DMS153 treated with DMSO at 0.1 percent for 48 hours (cell line): ENCODE measurements at regions not wholly inside any gene's neighbourhood (a gene's known extent, or its start where the extent isn't known, plus 50 kb on each side); places are given as distances from the start of the nearest gene placed in this dataset.
"Not testable (repeated sequence)": the region's sequence is repeated elsewhere in the genome, so short reads cannot be mapped to it uniquely, and the experiment has no call there.

Experiments
- DNase-seq: peaks from one replicate; lab custom pipeline; 2025; ENCODE audit not compliant: unreplicated experiment; lab: John Stamatoyannopoulos, UW

DNA sequence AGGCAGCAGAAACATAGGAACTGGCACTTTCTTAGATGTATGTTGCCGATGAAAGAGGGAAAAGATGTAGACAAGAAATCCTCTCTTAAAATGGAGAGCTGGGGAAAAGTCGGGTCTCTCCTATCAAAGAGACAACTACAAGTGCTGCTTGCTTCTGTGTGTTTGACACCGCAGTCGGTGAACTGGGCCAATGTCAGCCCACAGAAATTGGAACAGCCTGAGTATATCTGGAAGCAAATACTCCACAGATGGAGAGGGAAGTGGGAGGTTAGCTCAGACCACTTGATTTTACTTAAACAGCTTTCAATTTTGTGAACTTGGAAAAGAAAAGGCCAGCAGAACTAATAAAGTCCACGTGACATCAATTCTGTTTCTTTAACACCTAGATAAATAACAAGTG is 230.9 kb upstream of the FAT1 start:
- no peak for DNase-seq

DNA sequence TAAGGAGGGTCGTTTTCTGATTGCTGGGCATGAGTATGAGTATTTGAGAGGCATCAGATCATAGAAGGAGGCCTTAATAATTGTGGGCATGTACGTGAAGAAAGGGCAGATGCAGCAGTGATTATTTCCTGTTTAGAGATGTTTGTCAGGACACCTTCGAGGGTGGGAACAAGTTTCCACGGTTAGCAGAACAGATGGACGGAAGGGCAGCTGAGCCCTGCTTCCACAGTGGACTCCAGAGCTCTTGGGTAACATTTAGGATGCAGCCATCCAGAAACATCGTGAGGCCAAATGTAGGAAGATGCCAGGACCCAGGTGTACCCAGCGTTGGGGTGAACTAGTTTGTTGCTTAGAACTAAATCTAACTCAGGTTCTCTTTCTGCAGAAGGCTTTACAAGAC is 231.3 kb upstream of the FAT1 start:
- no peak for DNase-seq

DNA sequence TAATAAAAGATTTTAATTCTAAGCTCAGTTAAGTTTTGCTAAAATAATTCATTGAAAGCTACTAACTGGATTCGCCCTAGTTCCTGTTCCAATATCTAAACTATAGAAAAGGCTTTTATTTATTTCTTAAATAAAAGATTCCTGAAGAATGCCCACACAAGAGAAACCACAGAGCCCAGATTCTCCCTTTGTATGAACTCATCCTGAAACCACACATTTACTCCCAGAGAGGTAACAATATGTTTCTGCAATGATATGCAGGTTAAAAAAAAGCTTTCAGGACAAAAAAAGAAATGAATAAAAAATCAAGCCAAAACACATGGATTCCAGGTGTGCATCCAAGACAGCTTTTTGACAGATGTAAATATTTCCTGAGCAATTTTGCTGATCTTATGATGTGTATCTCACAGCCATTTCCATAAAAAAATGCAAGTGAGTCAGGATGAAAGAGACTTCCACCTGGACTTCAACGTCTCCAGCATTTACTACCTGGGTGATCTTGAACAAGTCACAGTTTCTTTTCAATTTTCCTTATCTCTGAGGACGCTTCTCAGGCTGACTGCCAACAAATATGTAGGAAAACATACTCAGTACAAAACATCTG is 234.4 kb upstream of the FAT1 start:
- DNase-seq, result no peak

DNA sequence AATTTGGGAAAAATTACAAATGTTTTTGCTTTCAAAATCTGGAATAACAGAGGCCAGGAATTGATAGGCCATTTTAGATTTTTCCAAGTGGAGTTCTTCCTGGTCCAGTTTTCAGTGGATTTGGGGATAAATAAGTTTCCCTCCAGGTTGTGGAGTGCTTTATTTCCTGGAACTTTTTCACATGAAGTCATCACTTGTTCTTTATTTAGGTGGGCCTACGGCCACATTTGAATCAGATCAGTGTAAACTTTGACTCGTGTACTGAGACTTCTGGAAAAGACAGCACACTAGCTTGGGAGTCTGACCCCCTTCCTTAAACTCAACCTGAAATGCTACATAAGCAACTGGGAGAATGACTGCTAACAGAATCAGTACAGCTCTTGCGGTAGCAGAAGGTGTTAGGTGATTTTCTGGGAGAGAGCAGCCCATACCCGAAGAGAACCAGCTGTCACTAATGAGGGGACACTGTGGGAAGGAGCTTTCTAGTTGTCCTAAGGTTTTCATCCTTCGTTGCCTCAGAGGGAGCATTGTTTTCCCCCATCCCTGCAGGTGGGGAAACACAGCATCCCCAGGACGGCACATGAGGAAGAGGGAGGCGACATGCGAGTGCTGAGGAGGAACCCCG is 235.2 kb upstream of the FAT1 start:
- no peak for DNase-seq

DNA sequence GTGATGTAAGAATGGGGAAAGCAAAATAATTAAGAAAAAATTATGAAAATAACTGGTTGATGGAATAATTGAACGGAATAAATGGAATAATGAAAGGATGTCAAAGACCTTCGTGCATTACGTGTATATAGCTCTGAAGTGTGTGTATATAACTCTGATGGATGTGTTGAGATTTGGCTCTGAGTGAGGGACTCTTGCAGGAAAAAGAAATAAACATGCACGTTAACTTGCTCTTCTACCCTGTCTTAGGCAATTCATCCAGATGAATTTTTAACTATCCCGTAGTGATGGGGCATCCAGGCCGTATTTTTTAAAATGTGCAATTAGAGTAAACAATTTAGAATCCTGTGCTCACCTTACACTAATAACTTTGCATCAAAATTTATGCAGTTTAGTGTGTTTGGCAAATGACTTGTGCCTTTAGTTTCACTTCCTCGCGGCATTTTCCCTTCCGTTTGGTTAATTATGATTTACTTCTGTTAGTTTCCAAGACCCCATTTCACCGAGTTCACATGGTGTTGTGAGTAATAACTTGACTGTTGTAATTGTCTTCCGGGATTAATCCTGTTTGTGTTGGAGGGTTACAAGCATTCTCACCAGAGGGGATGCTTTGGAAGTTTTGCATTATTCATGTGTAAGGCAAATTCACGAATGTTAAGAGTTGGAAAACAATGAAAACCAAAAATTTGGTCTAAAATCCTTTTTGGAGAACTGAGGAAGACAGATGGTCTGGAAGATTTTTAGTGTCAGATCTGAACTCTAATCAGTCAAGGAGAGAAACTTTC is 256.5 kb upstream of the FAT1 start:
- no peak for DNase-seq

DNA sequence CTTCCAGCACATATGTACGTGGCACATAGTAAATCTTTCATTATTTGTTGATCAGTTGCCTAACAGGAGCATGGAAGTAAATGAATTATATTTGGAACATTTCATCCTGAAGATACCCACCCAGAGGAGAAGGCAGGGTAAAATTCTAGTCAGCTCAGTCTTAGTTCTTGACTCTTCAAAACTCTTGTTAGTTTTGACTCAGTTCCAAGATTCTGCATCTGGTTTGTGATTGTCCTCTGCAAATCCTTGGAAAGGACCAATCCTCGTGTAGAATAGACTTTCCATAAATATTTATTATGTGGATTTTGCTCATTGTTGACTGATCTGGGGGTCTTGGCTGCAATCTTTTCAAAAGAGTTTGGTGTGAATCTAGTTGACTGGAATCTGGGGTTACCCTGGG is 257.5 kb upstream of the FAT1 start:
- no peak for DNase-seq

DNA sequence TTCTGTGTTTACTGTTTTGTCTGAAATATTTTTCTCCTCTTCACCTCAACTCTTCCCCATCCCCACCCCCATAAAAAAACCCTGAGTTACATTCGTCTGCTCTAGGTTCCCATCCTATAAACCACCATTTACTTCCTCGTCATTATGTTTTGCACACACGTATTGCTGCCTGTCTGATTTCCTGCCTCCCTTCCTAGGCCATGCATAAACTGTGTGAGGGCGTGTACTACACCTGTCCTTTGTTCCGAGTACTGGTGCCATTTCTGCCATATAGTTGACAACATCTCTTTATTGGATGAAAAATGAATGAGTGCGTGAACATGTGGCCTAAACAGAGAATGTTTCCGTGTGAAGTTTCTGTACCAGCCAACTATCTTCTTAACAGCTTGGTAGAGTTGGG is 258.5 kb upstream of the FAT1 start:
- DNase-seq, result no peak

DNA sequence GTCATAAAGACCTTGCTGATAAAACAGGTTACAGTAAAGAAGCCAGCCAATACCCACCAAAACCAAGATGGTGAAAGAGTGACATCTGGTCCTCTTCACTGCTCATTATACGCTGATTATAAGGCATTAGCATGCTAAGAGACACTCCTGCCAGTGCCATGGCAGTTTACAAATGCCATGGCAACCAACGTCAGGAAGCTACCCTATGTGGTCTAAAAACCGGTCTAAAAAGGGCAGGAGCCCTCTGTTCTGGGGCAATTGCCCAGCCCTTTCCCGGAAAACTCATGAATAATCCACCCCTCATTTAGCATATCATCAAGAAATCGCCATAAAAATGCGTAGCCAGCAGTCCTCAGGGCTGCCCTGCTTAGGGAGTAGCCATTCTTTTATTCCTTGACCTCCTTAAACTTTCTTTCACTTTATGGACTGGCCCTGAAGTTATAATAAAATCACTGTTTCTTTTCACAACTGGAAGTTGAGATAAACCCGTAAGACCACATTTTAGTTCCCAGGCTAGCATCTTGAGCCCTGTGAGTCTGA is 260.5 kb upstream of the FAT1 start:
- no peak for DNase-seq

DNA sequence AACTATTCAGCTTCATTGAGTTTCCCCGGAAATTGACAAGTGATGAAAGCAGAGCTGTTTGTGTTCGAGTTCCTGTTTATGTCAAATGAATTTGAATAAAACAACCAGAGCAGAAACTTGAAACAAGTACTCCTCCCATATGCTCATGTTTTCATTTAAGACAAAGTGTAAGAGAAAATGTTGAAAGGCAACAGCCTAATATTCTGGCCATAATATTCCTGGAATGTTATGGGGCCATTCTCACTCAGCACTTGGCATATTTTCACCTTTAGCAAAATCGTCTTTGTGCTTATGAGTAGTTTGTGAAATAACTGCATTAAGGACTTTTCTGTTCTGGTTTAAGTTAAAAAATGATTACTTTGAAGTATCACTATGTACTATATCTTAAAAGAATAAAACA is 276.0 kb upstream of the FAT1 start:
- no peak for DNase-seq

DNA sequence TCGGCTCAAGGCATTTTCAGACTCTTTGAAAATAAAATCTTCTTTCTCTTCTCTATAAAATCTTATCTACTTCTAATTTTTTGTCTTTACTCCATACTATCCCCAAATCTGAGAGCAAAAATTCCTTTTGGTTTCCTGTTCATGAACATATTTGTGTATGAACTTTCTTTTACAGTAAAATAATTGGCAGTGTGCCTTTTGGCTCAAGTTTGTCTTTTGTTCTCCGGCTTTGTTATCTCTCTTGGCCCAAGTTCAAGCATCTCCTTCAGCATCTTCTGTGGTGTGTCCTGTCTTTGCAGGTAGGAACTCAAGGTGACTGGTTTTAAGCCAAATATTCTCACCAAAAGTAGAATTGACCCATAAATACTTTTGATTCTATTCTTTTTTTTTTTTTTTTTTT is 276.6 kb upstream of the FAT1 start:
- no peak for DNase-seq

DNA sequence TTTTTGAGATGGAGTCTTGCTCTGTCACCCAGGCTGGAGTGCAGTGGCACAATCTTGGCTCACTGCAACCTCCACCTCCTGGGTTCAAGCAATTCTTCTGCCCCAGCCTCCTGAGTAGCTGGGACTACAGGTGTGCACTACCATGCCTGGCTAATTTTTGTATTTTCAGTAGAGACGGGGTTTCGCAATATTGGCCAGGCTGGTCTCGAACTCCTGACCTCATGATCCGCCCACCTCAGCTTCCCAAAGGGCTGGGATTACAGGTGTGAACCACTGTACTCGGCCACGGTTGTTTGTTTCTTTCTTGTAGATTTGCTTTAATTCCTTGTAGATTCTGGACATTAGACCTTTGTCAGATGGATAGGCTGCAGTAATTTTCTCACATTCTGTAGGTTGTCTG is 278.5 kb upstream of the FAT1 start:
- DNase-seq, result not testable (repeated sequence)

DNA sequence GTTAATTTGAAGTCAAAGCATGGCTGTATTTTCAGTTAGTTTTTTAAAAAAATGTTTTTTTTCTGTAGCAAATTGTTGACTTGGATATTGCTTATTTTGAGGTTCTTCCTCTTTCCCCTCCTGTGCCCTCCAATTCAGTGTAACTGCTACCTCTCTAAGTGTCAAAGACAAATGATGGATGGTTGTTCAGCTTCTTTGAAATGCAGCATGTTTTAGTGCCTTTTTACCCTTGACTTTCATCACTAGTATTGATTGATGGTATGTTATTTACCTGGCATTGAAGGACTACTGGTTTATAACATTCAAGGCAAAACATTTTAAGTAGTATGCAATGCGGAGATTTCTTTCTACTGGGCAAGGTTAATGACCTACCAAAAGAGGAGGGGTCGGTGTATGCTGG is 281.0 kb upstream of the FAT1 start:
- no peak for DNase-seq

DNA sequence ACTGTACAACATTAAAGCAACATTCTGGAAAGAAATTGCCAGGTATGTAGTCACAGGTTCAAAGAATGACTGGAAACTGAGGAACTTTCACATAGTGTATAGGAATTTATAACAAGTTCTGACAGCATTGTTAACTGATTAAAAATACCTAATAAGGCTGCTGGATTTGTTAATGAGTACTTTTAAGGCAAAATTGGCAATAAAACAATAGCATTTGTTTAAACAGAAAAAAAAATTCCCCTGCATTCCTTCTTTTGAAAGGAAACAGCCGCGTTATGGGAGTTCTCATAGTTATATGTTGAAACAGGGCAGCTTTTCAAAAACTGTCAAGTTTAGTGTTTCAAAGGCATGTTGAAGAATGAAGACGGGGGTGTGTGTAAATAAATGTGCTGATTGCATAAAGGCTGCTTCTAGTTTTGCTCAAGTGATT is 282.5 kb upstream of the FAT1 start:
- no peak for DNase-seq

DNA sequence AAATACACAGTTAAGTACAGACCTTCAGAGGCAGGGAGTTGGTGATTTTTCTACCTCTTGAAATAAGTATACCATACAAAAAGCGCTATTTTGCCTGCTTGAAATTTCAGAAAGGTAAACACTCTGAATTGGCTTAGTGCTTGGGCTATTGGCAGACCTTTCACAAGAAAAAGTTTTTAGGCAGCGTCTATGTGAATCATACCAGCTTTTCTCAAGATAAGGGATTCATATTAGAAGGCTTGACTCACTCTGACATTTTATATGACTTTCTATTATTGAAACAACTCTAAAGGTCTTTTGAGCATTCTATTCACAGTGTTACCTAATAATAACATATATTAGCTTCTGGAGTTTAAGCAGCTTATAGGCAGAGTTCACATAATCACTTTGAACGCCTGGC is 286.4 kb upstream of the FAT1 start:
- no peak for DNase-seq

DNA sequence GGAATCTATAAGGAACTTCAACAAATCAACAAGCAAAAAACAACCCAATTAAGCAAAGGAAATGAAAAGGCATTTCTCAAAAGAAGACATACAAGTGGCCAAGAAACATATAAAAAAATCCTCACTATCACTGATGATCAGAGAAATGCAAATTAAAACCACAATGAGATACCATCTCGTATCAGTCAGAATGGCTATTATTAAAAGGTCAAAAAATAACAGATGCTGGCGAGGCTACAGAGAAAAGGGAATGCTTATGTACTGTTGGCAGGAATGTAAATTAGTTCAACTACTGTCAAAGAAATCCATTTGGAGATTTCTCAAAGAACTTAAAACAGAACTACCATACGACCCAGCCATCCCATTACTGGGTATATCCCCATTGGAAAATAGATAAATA is 292.4 kb upstream of the FAT1 start:
- DNase-seq, result no peak

DNA sequence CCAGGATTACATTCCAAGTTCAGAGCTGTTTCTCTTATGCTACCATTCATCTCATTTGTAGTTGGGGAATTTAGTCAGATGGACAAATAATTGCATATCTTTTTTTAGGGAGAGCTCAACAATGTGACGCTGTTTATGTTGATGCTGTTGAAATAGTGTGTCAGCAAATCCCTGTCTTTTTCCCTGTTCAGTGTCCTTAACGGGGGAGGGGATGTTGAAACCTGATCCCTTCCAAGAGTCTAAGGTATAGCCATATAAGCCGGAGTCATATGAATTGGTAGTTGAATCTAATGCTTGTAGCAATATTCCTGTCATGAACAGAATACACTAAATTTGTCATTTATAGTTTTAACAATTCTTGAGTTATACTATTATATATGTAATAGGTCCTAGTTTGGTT is 293.5 kb upstream of the FAT1 start:
- no peak for DNase-seq

DNA sequence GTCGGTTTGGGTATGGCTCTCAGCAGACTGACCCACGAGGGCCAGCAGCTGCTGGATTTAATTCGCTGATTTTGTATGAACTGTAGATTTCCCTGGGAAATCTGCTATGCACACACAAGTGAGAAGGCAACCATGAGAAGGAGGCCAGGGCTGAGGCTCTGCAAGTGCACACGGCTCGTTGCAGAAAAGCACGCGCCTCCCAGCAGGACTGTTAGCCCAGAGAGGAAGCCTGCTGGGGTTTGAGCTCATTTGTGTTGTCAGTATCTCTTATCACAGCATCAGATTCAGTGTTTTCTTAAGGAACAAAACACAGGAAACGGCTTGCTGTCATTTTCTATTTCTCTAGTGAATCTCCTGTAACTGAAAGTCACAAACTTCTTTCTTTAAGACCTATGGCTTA is 296.2 kb upstream of the FAT1 start:
- no peak for DNase-seq

DNA sequence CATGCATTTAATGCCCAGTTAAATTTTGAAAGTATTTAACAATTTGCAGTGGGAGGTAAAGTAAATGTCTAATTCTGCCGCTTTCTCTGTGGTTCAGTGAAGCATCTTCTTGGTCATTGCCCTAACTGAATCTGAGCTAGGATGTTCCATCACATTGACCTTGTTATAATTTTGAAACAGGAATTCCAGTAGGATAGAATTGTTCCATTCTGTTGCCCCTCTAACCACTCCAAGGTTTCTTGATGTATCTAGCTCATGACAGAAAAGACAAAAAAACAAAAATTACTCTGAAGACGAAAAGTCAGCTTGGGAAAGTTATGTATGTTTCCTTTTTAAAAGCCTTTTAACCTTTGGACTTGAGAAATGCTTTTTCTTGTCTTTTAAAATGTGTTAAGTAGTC is 297.0 kb upstream of the FAT1 start:
- DNase-seq, result no peak

DNA sequence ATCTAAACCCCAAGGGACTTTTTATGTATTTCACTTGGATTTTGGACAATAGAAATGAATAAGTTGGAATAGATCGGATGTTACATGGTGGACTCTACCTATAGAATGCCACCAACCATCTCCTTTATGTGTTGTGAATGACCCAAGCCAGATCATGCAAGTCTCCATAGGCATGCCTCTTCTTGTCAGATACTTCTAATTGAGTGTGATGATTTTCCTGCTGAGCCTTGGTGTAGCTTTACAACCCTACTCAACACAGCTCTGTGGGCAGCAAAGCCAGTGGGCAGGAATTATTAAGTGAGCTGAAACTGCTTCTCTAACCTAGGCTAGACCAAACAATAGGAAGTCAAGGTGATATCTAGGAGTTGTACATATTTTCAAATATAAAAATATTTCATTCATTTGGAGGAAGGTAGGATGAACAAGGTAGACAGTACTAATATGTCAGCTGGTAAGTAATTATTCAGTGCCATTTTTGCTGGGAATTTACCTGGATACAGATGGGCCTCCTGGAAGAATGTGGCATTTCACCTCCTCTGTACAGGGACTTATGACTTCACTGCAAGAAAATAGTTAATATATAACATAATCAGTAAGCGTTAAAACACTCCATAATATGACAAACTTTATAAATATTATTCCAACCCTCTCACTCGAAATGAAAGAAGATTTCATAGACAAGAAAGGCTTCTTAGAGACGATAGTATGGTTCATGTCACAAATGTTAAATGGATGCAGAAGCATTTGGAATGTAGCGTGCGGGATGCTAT is 298.0 kb upstream of the FAT1 start:
- no peak for DNase-seq

DNA sequence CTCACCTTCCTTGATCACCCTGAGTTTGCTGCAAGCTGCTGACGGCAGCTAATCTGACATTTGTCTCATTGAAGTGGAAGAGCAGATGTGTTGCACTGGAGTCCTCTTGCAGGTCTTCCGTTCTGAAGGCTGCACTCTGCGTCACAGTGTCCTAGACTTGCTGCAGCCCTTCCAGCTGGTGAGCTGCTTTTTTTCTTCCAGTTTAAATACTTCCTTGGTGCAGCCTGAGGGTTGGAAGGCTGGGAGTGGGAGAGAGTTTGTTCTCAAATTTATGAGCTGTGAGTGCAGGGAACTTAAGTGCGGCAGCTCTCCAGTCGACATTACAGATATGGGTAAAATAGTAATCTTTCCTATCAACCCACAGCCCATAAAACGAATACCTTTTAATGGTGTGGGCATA is 303.6 kb upstream of the FAT1 start:
- no peak for DNase-seq

DNA sequence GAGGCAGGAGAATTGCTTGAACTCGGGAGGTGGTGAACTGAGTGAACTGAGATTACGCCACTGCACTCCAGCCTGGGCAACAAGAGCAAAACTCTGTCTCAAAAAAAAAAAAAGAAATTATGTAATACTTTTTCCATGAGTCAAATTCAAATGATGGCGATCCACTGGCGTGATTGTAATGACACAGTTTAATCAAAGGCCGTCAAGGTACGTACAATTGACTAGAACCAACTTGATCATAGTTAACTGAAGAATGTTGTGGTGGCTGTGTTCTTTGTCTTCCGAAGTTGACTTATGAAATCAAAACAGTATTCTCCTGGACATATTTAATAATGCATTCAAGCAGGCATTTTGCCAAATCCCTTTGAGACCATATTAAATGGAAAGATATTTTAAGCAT is 318.6 kb upstream of the FAT1 start:
- DNase-seq, result no peak

DNA sequence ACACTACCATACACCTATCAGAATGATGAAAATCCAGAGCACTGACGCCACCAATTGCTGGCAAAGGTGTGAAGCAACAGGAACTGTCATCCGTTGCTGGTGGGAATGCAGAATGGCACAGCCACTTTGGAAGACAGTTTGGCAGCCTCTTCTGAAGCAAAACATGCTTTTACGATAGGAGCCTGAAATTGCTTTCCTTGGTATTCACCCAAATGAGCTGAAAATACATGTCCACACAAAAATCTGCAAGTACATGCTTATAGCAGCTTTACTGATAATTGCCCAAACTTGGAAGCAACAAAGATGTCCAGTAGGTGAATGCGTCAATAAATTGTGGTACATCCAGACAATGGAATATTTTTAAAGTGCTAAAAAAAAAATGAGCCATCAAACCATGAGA is 322.8 kb upstream of the FAT1 start:
- no peak for DNase-seq
